ENCODE measurements at regions not wholly inside any gene's neighbourhood (a gene's known extent, or its start where the extent isn't known, plus 50 kb on each side); places are given as distances from the start of the nearest gene placed in this dataset.

DNA sequence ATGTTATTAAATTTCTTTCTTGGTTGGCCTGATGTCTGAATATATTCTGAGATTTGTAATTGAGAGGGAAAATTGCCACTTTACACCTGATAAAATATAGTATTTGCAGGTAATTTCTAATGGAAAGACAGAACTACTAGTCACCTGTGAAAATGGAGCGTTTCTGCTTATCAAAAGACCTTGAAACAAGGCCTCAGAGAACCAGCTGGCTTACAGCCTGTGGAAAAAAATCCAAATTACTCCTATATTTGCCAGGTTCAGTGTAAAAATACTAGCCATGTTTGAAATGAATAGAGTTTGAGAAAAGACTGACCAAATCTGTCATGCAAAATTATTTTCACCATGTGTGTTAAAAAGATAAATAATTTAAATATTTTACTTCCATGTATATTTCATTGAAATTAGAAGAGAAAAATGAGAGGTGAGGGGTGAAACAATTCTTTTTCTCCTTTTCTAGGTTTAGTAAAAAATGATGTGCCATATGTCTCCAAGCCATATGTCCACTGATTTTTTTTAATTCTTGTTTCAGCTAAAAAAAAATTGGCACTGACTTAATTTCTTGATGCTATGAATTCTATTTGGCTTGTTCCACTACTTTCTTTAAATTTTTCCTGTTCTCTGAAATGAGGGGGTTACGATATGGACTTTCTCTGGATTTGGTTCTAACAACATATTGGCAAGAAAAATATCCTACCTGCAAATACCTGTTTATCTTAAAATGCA lies 464.9 kb downstream of the GRXCR1 start:
- Histone ChIP-seq H3K9me3 (no peaks in the 10 kb centered on the region), H3K27me3 (no peaks in the 10 kb centered on the region), H3K36me3 (ENCODE audit: low read depth, missing control alignments) (no peaks in the 10 kb centered on the region), H3K27ac (no peak overlapping the region), H3K4me1 (no peaks in the 10 kb centered on the region), H3K4me3 (no peak overlapping the region)
- no peak for DNase-seq
- WGBS, 2 donors, result 65 to 70% methylated on average over 2 of the region's 2 CpGs
- TF ChIP-seq, protein P1, sequence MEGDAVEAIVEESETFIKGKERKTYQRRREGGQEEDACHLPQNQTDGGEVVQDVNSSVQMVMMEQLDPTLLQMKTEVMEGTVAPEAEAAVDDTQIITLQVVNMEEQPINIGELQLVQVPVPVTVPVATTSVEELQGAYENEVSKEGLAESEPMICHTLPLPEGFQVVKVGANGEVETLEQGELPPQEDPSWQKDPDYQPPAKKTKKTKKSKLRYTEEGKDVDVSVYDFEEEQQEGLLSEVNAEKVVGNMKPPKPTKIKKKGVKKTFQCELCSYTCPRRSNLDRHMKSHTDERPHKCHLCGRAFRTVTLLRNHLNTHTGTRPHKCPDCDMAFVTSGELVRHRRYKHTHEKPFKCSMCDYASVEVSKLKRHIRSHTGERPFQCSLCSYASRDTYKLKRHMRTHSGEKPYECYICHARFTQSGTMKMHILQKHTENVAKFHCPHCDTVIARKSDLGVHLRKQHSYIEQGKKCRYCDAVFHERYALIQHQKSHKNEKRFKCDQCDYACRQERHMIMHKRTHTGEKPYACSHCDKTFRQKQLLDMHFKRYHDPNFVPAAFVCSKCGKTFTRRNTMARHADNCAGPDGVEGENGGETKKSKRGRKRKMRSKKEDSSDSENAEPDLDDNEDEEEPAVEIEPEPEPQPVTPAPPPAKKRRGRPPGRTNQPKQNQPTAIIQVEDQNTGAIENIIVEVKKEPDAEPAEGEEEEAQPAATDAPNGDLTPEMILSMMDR (IDR thresholded peaks at IDR 0.05), result no peak
- TF ChIP-seq POLR2A (IDR thresholded peaks at IDR 0.05), result no peak
- intact Hi-C loops (cut with DNase I; ENCODE audit: low total_unique reads), result no loop called here

DNA sequence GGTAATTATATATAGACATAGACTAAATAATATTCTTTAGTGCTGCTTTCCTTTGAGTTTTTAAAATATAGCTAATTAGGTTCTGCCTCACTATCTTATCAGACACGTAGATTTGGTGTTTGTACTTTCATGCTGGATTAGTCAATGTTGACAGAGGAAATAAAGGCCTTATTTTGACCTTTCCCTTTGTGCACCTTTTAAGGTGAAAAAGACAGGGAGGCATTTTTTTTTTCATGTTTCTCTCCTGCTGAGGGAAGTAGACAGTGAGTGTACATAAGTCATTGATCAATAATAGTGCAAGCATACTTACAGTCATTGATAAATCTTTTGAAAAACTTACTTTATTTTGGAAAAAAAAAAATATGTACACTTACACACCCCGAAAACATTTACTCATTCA lies 467.8 kb downstream of the GRXCR1 start:
- intact Hi-C loops (cut with DNase I; ENCODE audit: low total_unique reads), result no loop called here

DNA sequence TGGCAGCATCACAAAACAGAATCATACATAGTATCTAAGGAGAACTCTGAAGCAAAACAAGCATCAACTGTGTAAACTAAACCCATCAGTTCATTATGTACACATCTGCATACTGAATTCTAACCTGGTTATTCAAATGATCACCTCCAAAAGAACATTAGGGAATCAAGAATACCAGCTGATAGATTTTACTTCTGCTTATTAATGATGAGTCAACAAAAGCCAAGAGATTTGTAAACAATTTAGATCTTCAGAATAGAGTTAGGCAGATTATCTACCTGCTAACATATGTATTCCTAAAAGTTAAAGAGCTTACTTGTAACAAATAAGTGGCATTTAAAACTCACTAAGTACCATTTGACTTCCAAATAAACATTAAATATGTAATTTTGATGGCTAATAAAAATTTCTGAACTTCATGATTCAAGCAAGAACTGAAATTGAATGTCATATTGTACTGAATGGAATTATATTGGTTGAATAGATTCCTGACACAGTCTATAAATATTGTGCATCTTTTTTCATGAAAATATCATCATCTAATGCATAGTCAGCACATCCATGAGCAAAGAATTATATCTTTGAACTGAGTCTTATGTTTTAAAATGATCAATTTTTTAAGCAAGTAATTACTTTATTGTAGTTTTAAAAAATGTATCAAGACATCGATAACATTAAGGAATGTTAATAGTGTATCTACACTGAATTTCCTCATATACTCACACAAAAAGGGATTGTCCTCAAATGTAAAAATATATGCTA lies 470.5 kb downstream of the GRXCR1 start:
- intact Hi-C loops (cut with DNase I; ENCODE audit: low total_unique reads), result no loop called here
- H3K27ac ChIP-seq, result no peak overlapping the region
- H3K4me3 ChIP-seq, result no peak overlapping the region
- no peaks in the 10 kb centered on the region for H3K36me3 ChIP-seq (ENCODE audit: low read depth, missing control alignments)
- no peaks in the 10 kb centered on the region for H3K9me3 ChIP-seq
- no peaks in the 10 kb centered on the region for H3K4me1 ChIP-seq
- no peak for DNase-seq
- no peaks in the 10 kb centered on the region for H3K27me3 ChIP-seq
- 83 to 92% methylated on average over 1 of the region's 1 CpG for WGBS, 2 donors
- no peak for TF ChIP-seq POLR2A (IDR thresholded peaks at IDR 0.05)
- TF ChIP-seq, protein P1 (IDR thresholded peaks at IDR 0.05), result no peak

More for the DNA sequence above, 467.8 kb downstream of the GRXCR1 start:
- DNase-seq, result no peak
- Histone ChIP-seq H3K27ac (no peak overlapping the region), H3K4me1 (no peaks in the 10 kb centered on the region), H3K4me3 (no peak overlapping the region), H3K36me3 (ENCODE audit: low read depth, missing control alignments) (no peaks in the 10 kb centered on the region), H3K9me3 (no peaks in the 10 kb centered on the region), H3K27me3 (no peaks in the 10 kb centered on the region)
- TF ChIP-seq POLR2A (IDR thresholded peaks at IDR 0.05), result no peak
- TF ChIP-seq, protein P1 (IDR thresholded peaks at IDR 0.05), result no peak
- 66 to 69% methylated on average over 2 of the region's 2 CpGs for WGBS, 2 donors

DNA sequence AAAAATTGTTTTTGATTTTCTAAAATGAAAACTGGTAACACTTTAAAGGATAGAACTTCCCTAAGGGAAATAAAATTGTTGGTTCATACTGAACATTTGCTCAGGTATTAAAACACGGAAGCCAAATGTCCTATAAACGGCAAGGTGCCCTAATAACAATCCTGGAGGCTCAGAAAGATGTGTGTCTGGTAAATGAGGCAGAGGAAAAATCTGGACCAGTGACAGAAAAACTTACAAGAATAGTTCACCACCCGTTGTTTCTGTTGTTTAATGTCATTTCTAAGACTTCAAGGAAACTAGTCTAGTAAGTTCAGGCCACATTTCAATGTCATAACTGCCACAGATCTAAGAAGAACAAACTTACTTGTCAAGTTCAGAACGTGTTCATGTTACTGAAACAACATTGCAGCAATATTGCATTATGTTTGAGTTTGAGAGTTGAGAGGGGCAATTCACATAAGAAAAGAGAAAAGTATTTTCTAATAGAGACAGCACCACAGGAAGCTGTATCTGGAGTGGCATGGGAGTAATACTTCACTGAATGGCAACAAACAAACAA lies 476.6 kb downstream of the GRXCR1 start:
- H3K4me1 ChIP-seq, result no peaks in the 10 kb centered on the region
- no peaks in the 10 kb centered on the region for H3K36me3 ChIP-seq (ENCODE audit: low read depth, missing control alignments)
- no peak overlapping the region for H3K27ac ChIP-seq
- TF ChIP-seq, protein P1 (IDR thresholded peaks at IDR 0.05), result no peak
- no peak for TF ChIP-seq POLR2A (IDR thresholded peaks at IDR 0.05)
- 73 to 74% methylated on average over 4 of the region's 4 CpGs for WGBS, 2 donors
- no peak overlapping the region for H3K4me3 ChIP-seq
- no peaks in the 10 kb centered on the region for H3K27me3 ChIP-seq
- DNase-seq, result no peak
- H3K9me3 ChIP-seq, result no peaks in the 10 kb centered on the region
- intact Hi-C loops (cut with DNase I; ENCODE audit: low total_unique reads), result no loop called here
